ENCODE measurements at regions not wholly inside any gene's neighbourhood (a gene's known extent, or its start where the extent isn't known, plus 50 kb on each side); places are given as distances from the start of the nearest gene placed in this dataset.

DNA sequence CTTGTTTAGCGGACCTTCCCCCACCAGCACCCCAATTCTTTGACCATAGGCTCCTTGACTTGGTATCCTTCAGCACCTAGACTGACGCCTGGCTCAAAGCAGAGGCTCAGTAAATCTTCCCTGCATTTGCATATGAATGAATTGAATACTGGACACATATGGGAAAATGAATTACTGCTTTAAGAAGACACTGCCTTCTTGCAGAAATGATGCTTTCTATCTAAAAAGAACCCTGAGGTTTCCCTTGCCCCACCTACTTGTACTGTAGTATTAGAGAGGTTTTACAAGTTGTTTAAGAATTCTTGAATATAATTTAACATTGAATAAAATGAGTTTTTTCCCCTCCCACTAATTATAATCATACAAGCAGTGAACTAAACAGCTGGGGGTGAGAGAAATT, 190.7 kb downstream of the SAMD5 start:
- TF ChIP-seq, protein P1, sequence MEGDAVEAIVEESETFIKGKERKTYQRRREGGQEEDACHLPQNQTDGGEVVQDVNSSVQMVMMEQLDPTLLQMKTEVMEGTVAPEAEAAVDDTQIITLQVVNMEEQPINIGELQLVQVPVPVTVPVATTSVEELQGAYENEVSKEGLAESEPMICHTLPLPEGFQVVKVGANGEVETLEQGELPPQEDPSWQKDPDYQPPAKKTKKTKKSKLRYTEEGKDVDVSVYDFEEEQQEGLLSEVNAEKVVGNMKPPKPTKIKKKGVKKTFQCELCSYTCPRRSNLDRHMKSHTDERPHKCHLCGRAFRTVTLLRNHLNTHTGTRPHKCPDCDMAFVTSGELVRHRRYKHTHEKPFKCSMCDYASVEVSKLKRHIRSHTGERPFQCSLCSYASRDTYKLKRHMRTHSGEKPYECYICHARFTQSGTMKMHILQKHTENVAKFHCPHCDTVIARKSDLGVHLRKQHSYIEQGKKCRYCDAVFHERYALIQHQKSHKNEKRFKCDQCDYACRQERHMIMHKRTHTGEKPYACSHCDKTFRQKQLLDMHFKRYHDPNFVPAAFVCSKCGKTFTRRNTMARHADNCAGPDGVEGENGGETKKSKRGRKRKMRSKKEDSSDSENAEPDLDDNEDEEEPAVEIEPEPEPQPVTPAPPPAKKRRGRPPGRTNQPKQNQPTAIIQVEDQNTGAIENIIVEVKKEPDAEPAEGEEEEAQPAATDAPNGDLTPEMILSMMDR (IDR thresholded peaks at IDR 0.05; ENCODE audit: extremely low read depth, low read depth, low read length), result no peak
- no peaks in the 10 kb centered on the region for H3K79me2 ChIP-seq (ENCODE audit: insufficient read depth, low read length)
- no peak for DNase-seq (ENCODE audit: insufficient read length, low spot score, missing footprints)
- H3K9me3 ChIP-seq (ENCODE audit: low read depth, low read length), result no peaks in the 10 kb centered on the region
- H3K27ac ChIP-seq (ENCODE audit: low read depth, low read length), result no peak overlapping the region
- no peaks in the 10 kb centered on the region for H3K36me3 ChIP-seq (ENCODE audit: insufficient read depth, low read length)
- no peak overlapping the region for H2AFZ ChIP-seq (ENCODE audit: low read length)
- no peak overlapping the region for H3K4me2 ChIP-seq (ENCODE audit: insufficient read depth, low read length)
- no peak overlapping the region for H3K4me3 ChIP-seq (ENCODE audit: insufficient read depth, low read length)
- no peaks in the 10 kb centered on the region for H4K20me1 ChIP-seq (ENCODE audit: insufficient read depth, low read length)
- no peaks in the 10 kb centered on the region for H3K4me1 ChIP-seq (ENCODE audit: insufficient read depth, low read length)
- no peaks in the 10 kb centered on the region for H3K27me3 ChIP-seq (ENCODE audit: insufficient read depth, low read length)

GRCh38 chr6:147699637-147700036, 191.1 kb downstream of the SAMD5 start:
- DNase-seq (ENCODE audit: insufficient read length, low spot score, missing footprints), result no peak
- no peak overlapping the region for H3K4me3 ChIP-seq (ENCODE audit: insufficient read depth, low read length)
- no peaks in the 10 kb centered on the region for H3K79me2 ChIP-seq (ENCODE audit: insufficient read depth, low read length)
- H4K20me1 ChIP-seq (ENCODE audit: insufficient read depth, low read length), result no peaks in the 10 kb centered on the region
- H2AFZ ChIP-seq (ENCODE audit: low read length), result no peak overlapping the region
- H3K27ac ChIP-seq (ENCODE audit: low read depth, low read length), result no peak overlapping the region
- H3K4me1 ChIP-seq (ENCODE audit: insufficient read depth, low read length), result no peaks in the 10 kb centered on the region
- no peaks in the 10 kb centered on the region for H3K9me3 ChIP-seq (ENCODE audit: low read depth, low read length)
- H3K27me3 ChIP-seq (ENCODE audit: insufficient read depth, low read length), result no peaks in the 10 kb centered on the region
- H3K4me2 ChIP-seq (ENCODE audit: insufficient read depth, low read length), result no peak overlapping the region
- TF ChIP-seq, protein P1 (IDR thresholded peaks at IDR 0.05; ENCODE audit: extremely low read depth, low read depth, low read length), result no peak
- H3K36me3 ChIP-seq (ENCODE audit: insufficient read depth, low read length), result no peaks in the 10 kb centered on the region

DNA sequence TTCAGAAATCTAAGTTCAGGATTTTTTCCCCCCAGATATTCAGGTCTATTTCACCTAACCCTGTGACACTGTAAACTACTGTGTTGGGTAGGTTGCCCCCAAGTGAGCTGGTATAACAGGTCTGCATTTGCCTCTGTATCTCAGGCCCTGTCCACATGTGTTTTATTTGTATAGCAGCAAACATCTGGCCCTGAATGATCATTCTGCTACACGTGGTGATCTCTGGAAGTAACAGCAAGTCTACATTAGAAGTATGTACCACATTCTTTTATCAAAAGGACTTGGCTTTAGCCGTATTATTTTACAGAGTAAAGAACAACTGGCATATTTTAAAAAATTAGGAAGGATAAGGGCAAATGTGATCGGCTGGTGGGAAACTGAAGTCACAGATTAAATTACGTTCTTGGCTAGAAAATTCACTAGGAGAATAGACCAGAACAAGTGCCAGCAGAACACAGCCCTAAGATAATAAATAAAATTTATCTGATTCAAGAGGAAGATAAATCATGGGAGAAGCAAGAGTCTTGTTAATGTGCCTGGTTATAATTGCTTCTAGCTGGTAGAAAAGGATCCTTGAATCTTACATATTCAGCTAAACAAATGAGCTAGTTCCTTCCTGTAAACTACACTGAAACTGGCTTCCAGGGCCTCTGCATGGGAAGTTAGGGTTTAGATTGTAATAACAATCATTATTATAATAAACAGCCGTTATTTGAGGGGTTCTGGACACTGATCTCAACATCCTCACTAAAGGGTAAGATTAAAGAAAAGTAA, 192.1 kb downstream of the SAMD5 start:
- DNase-seq (ENCODE audit: insufficient read length, low spot score, missing footprints), result no peak
- no peaks in the 10 kb centered on the region for H3K79me2 ChIP-seq (ENCODE audit: insufficient read depth, low read length)
- TF ChIP-seq, protein P1 (IDR thresholded peaks at IDR 0.05; ENCODE audit: extremely low read depth, low read depth, low read length), result no peak
- no peaks in the 10 kb centered on the region for H4K20me1 ChIP-seq (ENCODE audit: insufficient read depth, low read length)
- H3K27ac ChIP-seq (ENCODE audit: low read depth, low read length), result no peak overlapping the region
- no peaks in the 10 kb centered on the region for H3K36me3 ChIP-seq (ENCODE audit: insufficient read depth, low read length)
- H3K4me2 ChIP-seq (ENCODE audit: insufficient read depth, low read length), result no peak overlapping the region
- no peak overlapping the region for H2AFZ ChIP-seq (ENCODE audit: low read length)
- no peaks in the 10 kb centered on the region for H3K4me1 ChIP-seq (ENCODE audit: insufficient read depth, low read length)
- no peaks in the 10 kb centered on the region for H3K9me3 ChIP-seq (ENCODE audit: low read depth, low read length)
- no peaks in the 10 kb centered on the region for H3K27me3 ChIP-seq (ENCODE audit: insufficient read depth, low read length)
- H3K4me3 ChIP-seq (ENCODE audit: insufficient read depth, low read length), result no peak overlapping the region

GRCh38 chr6:147704691-147705090, 196.2 kb downstream of the SAMD5 start:
- no peak for DNase-seq (ENCODE audit: insufficient read length, low spot score, missing footprints)
- no peaks in the 10 kb centered on the region for H4K20me1 ChIP-seq (ENCODE audit: insufficient read depth, low read length)
- H3K27ac ChIP-seq (ENCODE audit: low read depth, low read length), result no peak overlapping the region
- H2AFZ ChIP-seq (ENCODE audit: low read length), result no peak overlapping the region
- no peaks in the 10 kb centered on the region for H3K36me3 ChIP-seq (ENCODE audit: insufficient read depth, low read length)
- H3K27me3 ChIP-seq (ENCODE audit: insufficient read depth, low read length), result no peaks in the 10 kb centered on the region
- TF ChIP-seq, protein P1 (IDR thresholded peaks at IDR 0.05; ENCODE audit: extremely low read depth, low read depth, low read length), result no peak
- H3K9me3 ChIP-seq (ENCODE audit: low read depth, low read length), result no peaks in the 10 kb centered on the region
- no peak overlapping the region for H3K4me3 ChIP-seq (ENCODE audit: insufficient read depth, low read length)
- no peaks in the 10 kb centered on the region for H3K79me2 ChIP-seq (ENCODE audit: insufficient read depth, low read length)
- H3K4me2 ChIP-seq (ENCODE audit: insufficient read depth, low read length), result no peak overlapping the region
- no peaks in the 10 kb centered on the region for H3K4me1 ChIP-seq (ENCODE audit: insufficient read depth, low read length)

Measured in osteoblast (primary cell).